ENCODE measurements at regions not wholly inside any gene's neighbourhood (a gene's known extent, or its start where the extent isn't known, plus 50 kb on each side); places are given as distances from the start of the nearest gene placed in this dataset.
A peak's percentile ranks its signal among the peaks of the same experiment; 100 is the strongest.
"Not testable (repeated sequence)": the region's sequence is repeated elsewhere in the genome, so short reads cannot be mapped to it uniquely, and the experiment has no call there.

DNA sequence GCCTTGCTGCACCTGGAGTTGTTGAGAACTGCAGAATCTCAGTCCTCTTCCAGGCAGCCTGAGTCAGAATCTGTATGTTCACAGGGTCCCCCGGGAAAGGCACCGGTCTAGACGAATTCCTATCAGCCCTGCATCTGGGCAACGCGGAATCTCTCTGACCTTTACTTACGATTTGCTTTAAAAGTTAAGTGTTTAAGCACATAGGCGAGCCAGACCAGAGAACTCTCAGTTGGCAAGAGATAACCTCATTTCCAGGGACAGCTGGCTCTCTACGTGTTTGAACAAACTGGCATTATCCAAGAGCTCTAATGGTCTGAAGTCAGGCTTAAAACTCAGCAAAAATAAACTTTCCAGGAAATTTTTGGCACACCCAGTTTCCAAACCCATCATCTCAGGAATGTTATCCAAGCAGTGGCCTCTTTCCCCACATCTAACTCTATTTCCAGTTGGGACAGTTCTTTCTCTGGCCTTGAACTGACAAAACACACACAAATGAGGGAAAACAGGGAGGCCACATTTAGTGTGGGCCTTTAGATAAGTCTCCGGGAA lies 53.4 kb downstream of the HES1 start:
- no peak for DNase-seq (ENCODE audit: low spot score)

DNA sequence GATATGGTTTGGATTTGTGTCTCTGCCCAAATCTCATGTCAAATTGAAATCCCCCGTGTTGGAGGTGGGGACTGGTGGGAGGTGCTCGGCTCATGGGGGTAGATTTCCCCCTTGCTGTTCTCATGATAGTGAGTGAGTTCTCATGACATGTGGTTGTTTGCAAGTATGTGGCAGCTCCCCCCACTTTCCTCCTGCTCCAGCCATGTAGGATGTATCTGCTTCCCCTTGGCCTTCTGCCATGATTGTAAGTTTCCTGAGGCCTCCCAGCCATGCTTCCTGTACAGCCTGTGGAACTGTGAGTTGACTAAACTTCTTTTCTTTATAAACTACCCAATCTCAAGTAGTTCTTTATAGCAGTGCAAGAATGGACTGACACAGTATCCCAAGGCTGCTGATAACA lies 55.9 kb downstream of the HES1 start:
- not testable (repeated sequence) for DNase-seq (ENCODE audit: low spot score)

DNA sequence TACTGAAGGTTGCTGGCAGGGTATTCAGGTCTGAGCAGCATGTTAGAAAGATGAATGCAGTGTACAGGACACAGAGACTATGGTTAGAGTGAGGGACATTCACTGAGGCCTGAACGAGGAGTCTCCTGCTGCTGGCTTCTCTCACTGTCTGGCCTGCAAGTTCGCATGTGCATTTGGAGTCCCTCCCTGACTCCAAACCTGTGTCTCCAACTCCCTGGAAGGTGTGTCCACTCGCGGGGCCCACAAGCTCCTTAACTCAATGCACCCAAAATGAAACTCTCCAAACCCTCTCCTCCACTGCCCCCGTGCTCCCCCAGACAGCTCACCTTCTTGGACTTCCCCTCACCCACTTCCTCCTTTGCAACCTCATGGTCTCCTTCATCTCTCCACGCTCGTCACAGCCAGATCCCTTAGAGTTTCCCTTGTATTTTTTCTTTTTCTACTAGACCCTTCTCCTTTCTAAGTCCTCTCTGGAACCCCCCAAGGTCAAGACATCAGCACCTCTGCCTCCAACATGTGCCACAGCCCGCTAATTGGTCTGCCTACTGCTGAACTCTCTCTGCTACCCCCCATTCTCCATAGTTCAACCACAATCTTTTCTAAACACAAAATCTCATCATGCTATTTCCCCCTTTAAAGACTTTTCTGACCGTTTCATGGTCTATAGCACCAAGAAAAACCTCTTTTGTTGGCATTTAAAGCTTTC lies 58.3 kb downstream of the HES1 start:
- no peak for DNase-seq (ENCODE audit: low spot score)

DNA sequence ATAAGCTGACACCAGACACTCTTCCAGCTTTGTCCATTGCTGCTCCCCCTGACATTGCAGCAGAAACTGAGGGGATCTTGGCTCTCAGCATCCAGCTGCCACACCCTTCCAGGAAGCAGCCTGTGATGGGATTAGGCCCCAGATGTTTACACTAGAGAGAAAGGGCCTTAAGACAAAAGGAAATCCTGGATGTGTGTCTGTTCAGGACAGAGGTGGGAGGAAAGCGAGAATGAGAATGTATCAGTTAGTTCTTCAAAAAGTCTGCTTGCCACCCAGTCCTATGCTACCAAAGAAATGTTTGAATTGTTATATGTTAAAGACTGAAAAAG lies 58.8 kb downstream of the HES1 start:
- no peak for DNase-seq (ENCODE audit: low spot score)

DNA sequence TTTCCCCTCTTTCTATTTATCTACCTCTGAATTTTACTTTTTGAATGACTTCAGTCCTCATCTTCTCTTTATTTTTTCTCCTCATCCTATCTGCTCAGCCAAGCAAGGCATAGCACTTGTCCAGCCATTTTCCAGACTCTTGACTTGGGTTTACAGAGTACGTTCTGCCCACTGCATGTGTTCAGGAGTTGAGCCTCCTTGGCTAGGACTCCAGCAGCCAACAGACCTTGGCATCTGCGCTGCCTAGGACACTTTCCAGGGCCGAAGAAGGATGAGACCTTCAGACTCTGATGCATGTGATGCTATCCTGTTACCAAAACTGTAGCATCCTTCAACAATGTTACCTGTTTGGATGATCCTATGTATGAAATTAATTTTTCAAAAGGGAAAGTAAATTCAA lies 59.7 kb downstream of the HES1 start:
- no peak for DNase-seq (ENCODE audit: low spot score)

DNA sequence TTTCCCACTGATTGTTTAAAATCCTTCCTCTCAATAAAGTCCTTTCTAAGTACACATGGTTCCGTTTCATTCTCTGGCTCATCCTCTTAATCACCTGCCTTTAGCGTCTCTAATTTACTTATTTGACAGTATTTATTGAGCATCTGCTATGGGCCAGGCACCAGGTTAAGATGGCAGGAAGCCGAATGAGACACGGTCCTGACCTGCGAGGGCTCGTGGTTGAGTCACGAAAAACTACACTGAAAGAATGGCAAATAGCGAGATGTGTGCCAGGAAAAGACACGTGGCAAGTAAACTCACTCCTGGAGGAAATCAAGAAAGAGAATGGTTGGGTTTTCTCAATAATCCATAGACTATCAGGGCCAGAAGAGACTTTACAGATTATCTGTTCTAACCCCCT lies 60.9 kb downstream of the HES1 start:
- no peak for DNase-seq (ENCODE audit: low spot score)

DNA sequence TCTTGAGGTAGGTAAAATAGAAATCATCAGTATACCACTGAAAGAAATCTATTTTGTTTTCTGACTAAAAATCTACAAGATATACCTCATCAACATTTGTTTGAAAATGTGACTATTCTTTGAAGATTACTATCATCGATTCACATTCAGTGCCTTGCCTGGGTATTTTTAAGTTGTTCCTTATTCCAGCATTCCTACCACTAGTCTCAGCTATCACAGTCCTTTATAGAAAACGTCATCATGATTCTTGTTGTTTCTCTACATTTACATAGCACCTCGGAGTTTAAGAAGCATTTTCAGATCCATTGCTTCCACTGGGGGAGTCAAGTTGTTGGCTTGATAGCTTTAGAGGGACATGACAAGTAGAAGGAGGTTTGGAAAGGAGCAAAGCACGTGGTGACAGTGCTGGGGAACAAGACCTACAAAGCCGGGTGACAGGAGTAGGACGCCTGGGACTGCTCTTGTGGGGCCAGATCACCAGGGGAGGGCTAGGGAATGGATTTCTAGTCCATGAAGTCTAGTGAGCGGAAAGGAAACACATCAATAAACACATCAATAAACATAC lies 61.5 kb downstream of the HES1 start:
- no peak for DNase-seq (ENCODE audit: low spot score)

DNA sequence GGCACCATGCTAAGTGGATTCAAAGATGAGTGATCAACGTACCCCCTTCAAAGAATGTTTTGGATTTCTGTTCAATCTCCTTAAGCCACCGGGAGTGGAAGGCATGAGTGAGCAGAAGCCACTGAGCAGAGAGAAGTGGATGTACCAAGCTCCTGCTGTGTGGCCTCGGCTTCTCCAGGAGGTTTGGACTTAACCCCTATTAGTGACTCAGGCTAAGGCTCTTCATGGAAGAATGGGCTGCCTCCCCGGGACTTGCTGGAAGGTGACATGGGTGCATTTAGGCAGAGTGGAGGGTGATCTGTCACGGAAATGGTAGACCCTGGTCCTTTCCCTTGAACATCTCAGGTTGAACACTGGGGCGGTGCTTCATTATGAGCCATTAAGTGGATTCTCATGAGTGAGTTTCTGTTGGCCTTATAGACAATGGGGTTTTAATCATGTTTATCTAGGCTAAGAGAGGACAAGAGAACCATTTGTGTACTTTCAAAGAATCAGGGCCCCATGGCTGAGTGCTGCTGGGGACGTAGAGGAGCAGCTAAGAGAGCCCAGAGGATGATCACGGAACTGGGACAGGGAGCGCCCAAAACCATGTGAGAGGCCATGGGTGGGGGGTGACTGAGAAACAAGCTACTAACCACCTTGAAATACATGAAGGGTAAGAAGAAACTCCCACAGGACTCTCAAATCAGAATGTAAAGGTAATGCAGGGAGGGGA lies 62.2 kb downstream of the HES1 start:
- no peak for DNase-seq (ENCODE audit: low spot score)

DNA sequence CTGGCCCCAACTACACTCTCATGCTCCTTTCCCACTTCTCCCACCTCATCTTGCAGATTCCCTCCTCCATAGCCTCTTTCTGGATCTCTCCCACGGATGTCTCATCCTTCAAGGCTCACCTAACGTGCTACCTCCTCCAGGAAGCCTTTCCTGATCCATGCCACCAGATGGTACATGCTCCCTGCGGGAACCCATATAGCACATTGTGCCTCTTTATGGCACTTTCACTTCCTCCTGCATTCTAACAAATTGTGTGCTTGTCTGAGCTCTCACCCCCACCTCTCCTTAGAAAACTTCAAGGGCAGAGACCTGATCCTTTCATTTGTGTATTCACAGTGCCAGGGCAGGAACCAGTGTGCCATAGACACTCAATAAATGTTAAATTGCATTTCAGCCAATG lies 63.0 kb downstream of the HES1 start:
- DNase-seq (ENCODE audit: low spot score): no peak

DNA sequence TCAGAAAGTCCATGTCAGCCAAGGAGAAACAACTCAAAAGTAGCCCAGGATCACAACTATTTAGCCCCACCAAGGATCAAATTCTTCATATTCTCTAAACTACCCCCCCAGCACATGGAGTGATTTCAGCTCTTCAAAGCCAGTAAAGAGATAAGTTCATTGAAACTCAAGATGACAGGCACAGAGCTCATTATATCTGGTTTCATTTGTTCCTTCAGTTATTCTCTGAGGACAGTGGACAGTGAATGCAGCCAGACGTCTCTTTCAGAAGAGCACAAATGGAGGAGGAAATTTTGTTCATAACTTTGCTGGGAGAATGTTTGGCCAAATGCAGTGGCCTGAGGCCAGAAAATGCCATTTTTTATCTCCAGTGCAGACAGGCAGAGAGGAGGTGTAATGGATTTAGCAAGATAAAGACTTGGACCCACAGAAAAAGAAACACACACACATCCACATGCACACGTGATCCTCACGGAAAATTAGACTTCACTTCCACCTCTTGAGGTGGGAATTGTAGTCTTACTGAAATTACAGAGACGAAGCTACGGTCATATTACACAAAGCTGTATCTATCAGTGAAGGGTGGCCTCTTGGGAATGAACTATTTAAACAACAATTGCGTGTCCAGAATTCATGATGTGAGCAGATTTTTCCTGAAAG lies 64.6 kb downstream of the HES1 start:
- DNase-seq (ENCODE audit: low spot score): no peak

DNA sequence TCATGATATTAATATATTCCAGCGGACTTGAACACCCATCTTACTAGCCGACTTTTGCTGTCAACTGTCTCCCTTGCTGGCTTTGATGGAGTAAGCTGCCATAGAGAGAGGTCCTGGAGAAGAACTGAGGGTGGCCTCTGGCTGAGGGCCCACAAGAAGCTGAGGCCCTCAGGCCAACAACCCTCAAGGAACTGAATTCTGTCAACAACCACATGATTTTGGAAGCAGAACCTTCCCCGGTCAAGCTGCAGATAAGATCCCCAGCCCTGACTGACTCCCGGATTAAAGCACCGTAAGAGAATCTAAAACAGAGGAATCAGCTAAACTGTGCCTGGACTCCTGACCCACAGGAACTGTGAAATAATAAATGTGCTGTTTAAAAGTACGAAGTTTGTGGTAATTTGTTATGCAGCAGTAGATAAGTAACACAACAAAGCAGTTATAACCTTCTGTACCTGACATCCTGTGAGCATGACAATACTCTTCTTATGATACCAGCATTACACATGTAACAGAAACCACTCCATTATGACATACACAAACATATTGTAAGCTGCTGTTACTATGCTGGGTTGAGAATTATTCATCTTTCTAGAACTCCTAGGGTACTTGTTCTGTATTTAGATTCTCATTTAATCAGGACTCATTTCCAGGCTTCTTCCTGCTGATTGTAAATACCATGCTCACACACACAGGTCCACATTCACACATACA lies 66.2 kb downstream of the HES1 start:
- no peak for DNase-seq (ENCODE audit: low spot score)

DNA sequence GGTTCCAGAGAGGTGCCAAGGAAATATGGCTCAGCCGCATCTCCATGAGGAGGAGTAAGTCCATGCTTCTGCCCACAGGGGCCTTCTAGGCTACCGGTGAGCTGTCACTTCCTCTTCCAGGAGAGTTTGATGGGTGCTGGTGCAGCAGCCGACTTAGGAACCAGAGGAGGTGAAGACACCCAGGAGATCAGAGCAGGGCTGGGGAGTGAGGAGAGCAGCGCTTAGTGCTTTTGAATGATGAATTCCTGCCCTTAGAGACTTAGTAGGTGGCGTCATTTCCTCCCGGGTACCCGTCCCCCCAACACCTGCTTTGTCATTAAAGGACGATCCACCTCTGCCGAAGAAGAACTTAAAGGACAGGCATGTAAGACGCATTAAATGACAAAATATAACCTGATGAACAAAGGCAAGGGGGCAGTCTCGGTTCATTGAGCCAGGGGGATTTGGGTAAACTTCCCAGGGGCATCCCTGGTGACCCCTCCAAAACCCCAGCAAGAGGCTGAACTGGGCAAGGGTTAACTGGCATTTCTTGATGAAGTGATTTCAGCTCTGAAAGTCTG lies 67.6 kb downstream of the HES1 start:
- DNase-seq (ENCODE audit: low spot score): peak; percentile 52

DNA sequence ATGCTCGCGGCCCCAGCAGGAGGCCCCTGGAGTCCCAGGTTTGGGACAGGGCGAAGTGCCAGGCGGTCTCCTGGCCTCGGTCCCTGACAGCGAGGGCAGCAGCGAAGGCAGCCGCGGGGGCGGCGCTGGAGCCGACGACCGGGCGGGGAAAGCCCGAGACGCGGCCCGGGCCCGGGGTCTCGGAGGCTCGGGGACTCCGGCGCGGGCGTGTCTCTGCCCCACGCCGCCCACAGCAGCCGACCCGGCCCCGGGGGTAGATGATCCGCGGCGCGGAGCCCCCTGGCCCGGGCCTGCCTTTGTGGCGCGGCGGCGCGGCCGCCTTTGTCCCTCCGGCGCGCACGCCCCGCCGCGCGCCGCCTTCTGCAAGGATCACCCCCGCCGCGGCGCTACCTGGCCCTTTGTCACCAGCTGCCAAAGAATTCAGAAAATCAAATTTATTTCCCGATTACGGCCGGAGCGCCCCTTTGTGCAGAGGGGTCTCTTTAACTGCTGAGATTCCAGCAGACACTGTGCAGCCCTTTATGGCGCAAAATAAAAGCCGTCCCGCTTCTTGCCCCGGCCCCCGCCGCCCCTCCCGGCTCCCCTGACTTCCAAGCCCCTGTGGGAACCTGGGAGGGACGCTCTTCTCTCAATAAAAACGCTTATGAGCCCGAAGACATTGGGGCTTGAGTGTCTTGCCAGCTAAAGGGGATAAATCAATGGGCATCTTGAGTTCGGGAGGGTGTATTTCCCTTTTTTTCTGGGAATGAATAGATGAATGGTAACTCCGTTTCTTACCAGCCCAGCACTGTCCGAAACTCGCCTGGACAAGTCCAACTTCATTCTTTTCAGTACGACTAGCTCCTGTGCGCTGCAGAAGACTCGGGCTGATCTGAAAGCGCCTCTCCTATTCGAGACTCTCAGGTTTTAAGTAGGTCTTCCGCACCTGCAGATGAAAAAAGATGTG lies 68.4 kb downstream of the HES1 start:
- DNase-seq (ENCODE audit: low spot score): peak; percentile 33

DNA sequence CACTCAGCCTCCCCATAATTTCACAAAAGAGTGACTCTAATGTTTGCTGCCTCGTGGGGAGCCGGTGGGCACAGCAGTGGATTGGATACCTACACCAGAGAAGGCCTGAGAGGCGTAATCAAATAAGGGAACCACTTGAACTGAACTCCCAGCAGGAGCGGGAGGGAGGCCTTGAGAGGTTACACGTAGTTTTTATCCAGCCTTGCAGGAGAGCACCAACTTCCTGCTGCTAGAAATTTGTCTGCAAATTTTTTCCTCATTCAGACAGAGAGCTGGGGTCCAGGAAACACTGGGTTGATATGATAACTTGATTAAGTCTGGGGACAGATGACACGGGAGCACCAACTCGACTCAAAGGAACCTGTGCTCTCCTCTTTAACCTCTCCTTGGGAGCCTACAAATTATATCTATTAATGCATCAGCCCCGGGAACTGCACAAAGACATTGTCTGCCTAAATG lies 69.8 kb downstream of the HES1 start:
- peak; percentile 46 for DNase-seq (ENCODE audit: low spot score)

DNA sequence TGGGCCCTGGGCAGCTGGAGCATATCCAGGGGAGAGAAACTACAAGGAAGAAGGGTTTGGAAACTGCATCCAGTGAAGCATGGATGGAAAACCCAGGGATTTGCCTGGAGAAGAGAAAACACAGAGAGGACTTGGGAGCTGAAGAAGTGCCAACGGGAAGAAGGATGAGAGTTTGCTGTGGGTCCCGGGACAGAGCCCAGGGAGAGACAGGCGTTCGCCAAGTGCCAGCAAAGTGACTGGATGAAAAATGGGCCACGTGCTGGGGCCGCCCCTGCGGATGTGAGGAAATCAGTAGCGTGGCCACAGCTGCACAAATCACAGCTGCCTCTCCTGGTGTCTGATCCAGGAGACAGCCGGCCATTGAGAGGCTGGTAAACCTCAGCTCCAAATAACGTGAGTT lies 70.4 kb downstream of the HES1 start:
- DNase-seq (ENCODE audit: low spot score): no peak

DNA sequence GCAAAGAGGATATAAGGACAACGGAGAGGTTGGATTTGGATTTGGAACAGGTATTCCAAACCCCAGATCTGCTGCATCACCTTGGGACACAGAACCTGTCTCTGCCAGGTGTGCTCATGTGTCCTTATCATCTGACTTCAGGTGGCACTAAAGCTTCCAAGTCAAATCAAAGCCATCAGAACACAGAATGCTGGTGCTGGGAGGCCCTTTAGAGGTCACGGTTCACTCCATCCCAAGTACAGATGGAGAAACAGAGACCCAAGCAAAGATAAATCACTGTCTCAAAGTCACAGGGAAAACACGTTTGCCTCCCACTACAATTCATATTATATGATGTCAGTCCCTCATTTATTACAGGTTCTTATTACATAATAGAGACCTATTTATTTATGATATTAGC lies 72.8 kb downstream of the HES1 start:
- DNase-seq (ENCODE audit: low spot score): no peak

DNA sequence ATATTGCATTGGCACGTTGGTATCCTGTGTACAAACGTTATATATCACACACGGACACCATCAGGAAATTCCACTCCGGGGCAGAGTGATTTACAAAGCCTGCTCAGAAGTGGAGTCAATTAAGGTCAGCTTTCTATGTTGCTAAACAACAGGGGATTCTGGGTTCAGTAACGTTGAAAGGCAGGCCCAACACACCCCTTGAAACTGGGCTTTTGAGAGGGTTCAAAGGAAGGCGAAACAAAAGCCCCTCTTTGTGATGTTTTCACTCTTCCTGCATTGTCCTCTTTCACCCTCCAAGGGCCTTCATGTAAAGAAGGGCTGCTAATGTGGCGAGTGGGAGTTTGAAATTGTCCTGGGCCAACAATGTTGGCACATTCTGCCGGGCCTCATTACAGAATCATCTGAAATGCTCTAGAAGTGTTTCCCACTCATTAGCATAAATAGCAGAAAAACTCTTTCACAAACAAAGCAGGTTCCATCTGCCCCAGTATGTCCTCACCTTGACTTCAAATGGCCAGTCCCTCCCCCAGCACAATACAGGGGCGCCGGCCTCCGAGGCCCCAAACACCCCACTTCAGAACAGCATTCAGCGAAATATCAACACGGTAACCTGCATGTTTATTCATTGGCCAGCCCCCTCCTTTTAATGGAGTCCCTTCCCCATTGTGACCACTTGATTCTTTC lies 76.4 kb downstream of the HES1 start:
- DNase-seq (ENCODE audit: low spot score): peak; percentile 34

DNA sequence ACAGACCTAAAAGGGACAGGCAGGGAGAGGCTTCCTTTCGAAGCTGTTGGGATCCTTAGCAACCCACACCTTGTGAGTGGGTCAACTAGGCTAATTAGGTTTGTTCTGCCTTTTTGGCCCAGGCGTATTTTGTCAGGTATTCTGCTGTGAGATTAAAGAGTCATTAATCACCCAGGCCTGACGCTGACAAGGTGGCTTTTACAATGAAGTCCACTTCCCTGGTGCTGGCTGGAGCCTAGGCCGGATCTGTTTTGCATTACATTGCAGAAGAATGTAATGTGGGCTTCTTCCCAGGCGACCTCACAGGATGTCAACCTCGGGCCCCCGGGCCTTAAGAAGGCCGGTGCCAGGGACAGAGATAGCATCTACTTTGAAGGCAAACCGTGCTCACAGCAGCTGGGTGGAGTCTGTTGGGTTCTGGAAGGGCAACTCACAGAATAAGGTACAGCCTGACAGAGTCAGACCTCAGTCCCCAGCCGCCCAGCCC lies 76.9 kb downstream of the HES1 start:
- DNase-seq (ENCODE audit: low spot score): peak; percentile 47

DNA sequence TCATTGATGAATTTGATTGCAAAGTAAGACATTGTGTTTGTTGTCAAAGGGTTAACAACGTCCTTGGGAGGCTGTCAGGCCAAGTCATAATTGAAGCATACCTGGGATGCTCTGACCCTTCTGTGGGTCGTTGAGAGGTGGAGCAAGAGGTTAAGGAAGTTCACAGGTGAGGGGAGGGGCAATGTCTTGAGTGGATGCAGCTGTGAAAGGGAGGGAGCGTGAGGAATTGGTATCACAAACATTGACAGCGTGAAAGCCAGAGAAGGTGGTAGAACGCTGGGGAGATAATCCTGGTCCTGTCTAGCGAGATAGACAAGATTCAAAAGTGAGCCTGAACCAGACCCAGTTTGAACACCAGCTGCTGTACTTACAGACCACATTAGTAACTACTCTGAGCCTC lies 79.4 kb downstream of the HES1 start:
- no peak for DNase-seq (ENCODE audit: low spot score)

Data from HT-29 (cell line).